ENCODE measurements at regions not wholly inside any gene's neighbourhood (a gene's known extent, or its start where the extent isn't known, plus 50 kb on each side); places are given as distances from the start of the nearest gene placed in this dataset.

DNA sequence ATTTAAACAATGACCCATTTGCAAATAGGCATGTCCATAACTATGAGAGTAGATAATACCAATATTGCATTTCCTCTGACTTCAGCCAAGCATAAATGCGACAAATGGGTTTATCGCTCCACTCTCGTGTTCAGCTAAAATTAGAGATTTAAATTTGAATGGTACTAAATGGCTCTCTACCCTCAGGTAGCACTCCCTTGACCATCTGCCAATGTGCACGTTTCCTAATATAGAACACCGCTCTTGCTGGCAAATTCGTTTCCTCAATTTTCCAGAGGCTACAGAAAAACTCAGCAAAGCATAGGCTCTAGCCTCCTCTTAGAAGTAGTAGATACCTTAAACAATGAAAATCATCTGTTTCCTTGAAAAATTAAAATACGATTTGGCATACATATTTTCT is 251.6 kb downstream of the ADGRA3 start:
- TF ChIP-seq ZC3H10 (CRISPR knock-in tag; IDR thresholded peaks at IDR 0.05) (no peak), CREB5 (CRISPR knock-in tag; IDR thresholded peaks at IDR 0.05; ENCODE audit: low read depth) (no peak), RARB (CRISPR knock-in tag; IDR thresholded peaks at IDR 0.05) (no peak), ZNF565 (CRISPR knock-in tag; conservative IDR thresholded peaks at IDR 0.05; ENCODE audit: low read depth) (no peak), ISL1 (CRISPR knock-in tag; IDR thresholded peaks at IDR 0.05) (no peak), GLIS3 (CRISPR knock-in tag; IDR thresholded peaks at IDR 0.05) (no peak), ARNTL (CRISPR knock-in tag; IDR thresholded peaks at IDR 0.05; ENCODE audit: borderline replicate concordance, low read depth) (no peak), ZFP30 (CRISPR knock-in tag; IDR thresholded peaks at IDR 0.05) (no peak), ZNF70 (CRISPR knock-in tag; IDR thresholded peaks at IDR 0.05) (no peak), BACH2 (CRISPR knock-in tag; IDR thresholded peaks at IDR 0.05; ENCODE audit: borderline replicate concordance) (no peak), ESRRG (CRISPR knock-in tag; IDR thresholded peaks at IDR 0.05) (no peak), TCF4 (CRISPR knock-in tag; IDR thresholded peaks at IDR 0.05; ENCODE audit: borderline replicate concordance) (no peak), PATZ1 (CRISPR knock-in tag; IDR thresholded peaks at IDR 0.05; ENCODE audit: borderline replicate concordance) (no peak)
